ENCODE measurements at regions not wholly inside any gene's neighbourhood (a gene's known extent, or its start where the extent isn't known, plus 50 kb on each side); places are given as distances from the start of the nearest gene placed in this dataset.

- H3K4me3 ChIP-seq: no peak overlapping the region
- H3K27ac ChIP-seq: no peak overlapping the region
- TF ChIP-seq CTCF (IDR thresholded peaks at IDR 0.05): no peak
- peaks cover 0 to 17% (median 4%) of the 10 kb centered on the region in 7 donors for H3K27me3 ChIP-seq
- H3K4me1 ChIP-seq: no peaks in the 10 kb centered on the region
- no peaks in the 10 kb centered on the region for H3K36me3 ChIP-seq
- peaks cover 0 to 8% (median 0%) of the 10 kb centered on the region in 11 donors for H3K9me3 ChIP-seq
- DNase-seq (no peak), ATAC-seq (no peak)
- 31 to 33% methylated on average over 1 of the region's 1 CpG for WGBS, 2 donors
- intact Hi-C loops (cut with DNase I): no loop called here
Measured at GRCh38 chr12:118884226-118884625, 97.1 kb upstream of the SRRM4 start.

GRCh38 chr12:118900993-118901392 is 80.3 kb upstream of the SRRM4 start:
- Histone ChIP-seq H3K4me1 (peaks cover 0 to 6% (median 0%) of the 10 kb centered on the region in 9 donors), H3K27ac (no peak overlapping the region), H3K4me3 (no peak overlapping the region), H3K36me3 (no peaks in the 10 kb centered on the region), H3K27me3 (peaks cover 0 to 5% (median 0%) of the 10 kb centered on the region in 7 donors), H3K9me3 (peaks cover 0 to 19% (median 0%) of the 10 kb centered on the region in 11 donors)
- peak in 1 of 8 donors; percentile 55 for ATAC-seq
- TF ChIP-seq CTCF (IDR thresholded peaks at IDR 0.05): no peak
- DNase-seq: no peak
- 38 to 42% methylated on average over 1 of the region's 1 CpG for WGBS, 2 donors
- intact Hi-C loops (cut with DNase I): no loop called here

- Histone ChIP-seq H3K4me1 (no peaks in the 10 kb centered on the region), H3K4me3 (no peak overlapping the region), H3K27ac (no peak overlapping the region), H3K36me3 (no peaks in the 10 kb centered on the region), H3K27me3 (peaks cover 0 to 60% (median 4%) of the 10 kb centered on the region in 7 donors), H3K9me3 (peaks cover 0 to 9% (median 0%) of the 10 kb centered on the region in 11 donors)
- no peak for DNase-seq
- ATAC-seq: no peak
- intact Hi-C loops (cut with DNase I): no loop called here
- TF ChIP-seq CTCF (IDR thresholded peaks at IDR 0.05): no peak
- WGBS, 2 donors: 57 to 61% methylated on average over 8 of the region's 8 CpGs
Measured at GRCh38 chr12:118908811-118909210, 72.5 kb upstream of the SRRM4 start.

DNA sequence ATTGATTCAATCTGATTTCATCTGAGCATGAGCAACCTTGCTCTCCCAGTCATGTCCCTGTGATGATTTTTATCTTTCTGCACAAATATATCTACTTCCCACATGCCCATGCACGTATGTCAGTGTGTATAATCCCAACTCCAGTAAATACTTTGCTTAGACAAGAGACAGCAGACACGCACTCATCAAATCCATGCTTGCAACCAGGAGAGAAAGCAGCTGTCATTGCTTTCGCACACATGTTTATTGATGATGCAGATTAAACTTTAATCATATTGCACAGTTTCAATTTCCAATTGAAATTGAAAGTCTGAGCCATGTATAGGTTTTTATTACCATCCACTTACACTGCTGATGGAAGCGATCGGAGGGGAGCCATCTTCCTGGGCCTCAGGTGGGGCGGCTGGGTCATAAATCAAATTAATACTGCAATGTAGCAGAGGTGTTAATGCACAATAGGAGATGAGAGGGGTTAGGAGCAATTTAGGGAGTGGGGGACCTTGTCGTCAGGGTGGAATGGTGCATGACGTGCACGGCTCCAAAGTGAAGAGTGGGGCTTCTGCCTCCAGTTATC is 68.6 kb upstream of the SRRM4 start:
- intact Hi-C loops (cut with DNase I): no loop called here
- 77 to 80% methylated on average over 9 of the region's 9 CpGs for WGBS, 2 donors
- DNase-seq (no peak), ATAC-seq (no peak)
- H3K9me3 ChIP-seq: peaks cover 0 to 2% (median 0%) of the 10 kb centered on the region in 11 donors
- peaks cover 0 to 42% (median 0%) of the 10 kb centered on the region in 7 donors for H3K27me3 ChIP-seq
- no peak overlapping the region for H3K27ac ChIP-seq
- H3K4me3 ChIP-seq: no peak overlapping the region
- no peak for TF ChIP-seq CTCF (IDR thresholded peaks at IDR 0.05)
- no peaks in the 10 kb centered on the region for H3K36me3 ChIP-seq
- no peaks in the 10 kb centered on the region for H3K4me1 ChIP-seq
